IMR-90 (cell line): ENCODE measurements at regions not wholly inside any gene's neighbourhood (a gene's known extent, or its start where the extent isn't known, plus 50 kb on each side); places are given as distances from the start of the nearest gene placed in this dataset.

Source experiments
- ATAC-seq: fragments of 200-7000 bp; cut with Tn5 transposase; 2 replicates; pipeline ENCODE4 v1.9.1; 2020; ENCODE audit warnings: low read depth, mild to moderate bottlenecking, moderate library complexity
- BruUV-seq: library from RNA; stranded (reverse); fragments of 400-500 nt; replicated peaks from 2 replicates; lab custom pipeline; 2021; lab: Mats Ljungman, UMichigan
- CTCF ChIA-PET: fragments of 300-600 bp; formaldehyde crosslinking; extraction: SDS; loops from one replicate; lab custom pipeline; 2021; ENCODE audit warnings: antibody characterized with exemption; lab: Yijun Ruan, JAX
- POLR2A ChIA-PET: fragments of 300-600 bp; sonication (Branson Sonifier 250); formaldehyde crosslinking; loops from one replicate; lab custom pipeline; 2022; ENCODE audit warnings: antibody characterized with exemption; ENCODE audit not compliant: unreplicated experiment; lab: Charles Lee
- DNase-seq: peaks from one replicate; pipeline ENCODE4 v3.0.0; 2013
- H2AFZ ChIP-seq: replicated peaks from 2 replicates; pipeline ENCODE3; 2013; ENCODE audit warnings: low read length, mild to moderate bottlenecking; ENCODE audit not compliant: poor library complexity
- H2AK5ac ChIP-seq: 2 replicates; pipeline ENCODE4 v1.6.1; 2013; ENCODE audit warnings: low read depth, low read length, inconsistent platforms
- H2AK9ac ChIP-seq: replicated peaks from 2 replicates; pipeline ENCODE3; 2013; ENCODE audit warnings: mild to moderate bottlenecking, low read depth, low read length, moderate library complexity; ENCODE audit not compliant: poor library complexity
- H2BK120ac ChIP-seq: 2 replicates; pipeline ENCODE4 v1.6.1; 2013; ENCODE audit warnings: low read depth, low read length, inconsistent platforms
- H2BK15ac ChIP-seq: 3 replicates; pipeline ENCODE4 v1.6.1; 2013; ENCODE audit warnings: low read depth, low read length, inconsistent platforms
- H2BK20ac ChIP-seq: 2 replicates; pipeline ENCODE4 v1.6.1; 2013; ENCODE audit warnings: low read depth, mild to moderate bottlenecking, inconsistent platforms, low read length, moderate library complexity
- H2BK5ac ChIP-seq: 2 replicates; pipeline ENCODE4 v1.6.1; 2013; ENCODE audit warnings: mild to moderate bottlenecking, low read depth, low read length, inconsistent platforms; ENCODE audit not compliant: poor library complexity, severe bottlenecking
- H3K14ac ChIP-seq: replicated peaks from 2 replicates; pipeline ENCODE4 v1.6.1; 2013; ENCODE audit warnings: low read depth, low read length, inconsistent platforms
- H3K18ac ChIP-seq: 2 replicates; pipeline ENCODE4 v1.6.1; 2013; ENCODE audit warnings: low read depth, low read length, control low read depth
- H3K23ac ChIP-seq: 2 replicates; pipeline ENCODE4 v1.6.1; 2013; ENCODE audit warnings: low read depth, low read length, inconsistent platforms
- H3K27ac ChIP-seq: 2 replicates; pipeline ENCODE4 v1.5.1; 2013; ENCODE audit warnings: mild to moderate bottlenecking, control low read depth, low read length; ENCODE audit not compliant: insufficient read depth
- H3K27me3 ChIP-seq: 2 replicates; pipeline ENCODE4 v1.6.1; 2013; ENCODE audit warnings: low read length; ENCODE audit not compliant: control insufficient read depth, insufficient read depth
- H3K36me3 ChIP-seq: 2 replicates; pipeline ENCODE4 v1.6.1; 2013; ENCODE audit warnings: low read length, mixed read lengths; ENCODE audit not compliant: control insufficient read depth, insufficient read depth
- H3K4ac ChIP-seq: 2 replicates; pipeline ENCODE4 v1.6.1; 2013; ENCODE audit warnings: low read depth, low read length, inconsistent platforms
- H3K4me1 ChIP-seq: 2 replicates; pipeline ENCODE4 v1.6.1; 2013; ENCODE audit warnings: low read length, mixed read lengths; ENCODE audit not compliant: control insufficient read depth, insufficient read depth
- H3K4me2 ChIP-seq: 2 replicates; pipeline ENCODE4 v1.6.1; 2013; ENCODE audit warnings: low read depth, mild to moderate bottlenecking, control low read depth, low read length, moderate library complexity
- H3K4me3 ChIP-seq: 2 replicates; pipeline ENCODE4 v1.5.1; 2013; ENCODE audit warnings: low read depth, mild to moderate bottlenecking, control low read depth, low read length, moderate library complexity; ENCODE audit not compliant: insufficient read depth
- H3K56ac ChIP-seq: 2 replicates; pipeline ENCODE4 v1.6.1; 2013; ENCODE audit warnings: low read length, inconsistent platforms; ENCODE audit not compliant: insufficient read depth; ENCODE audit errors: extremely low read depth
- H3K79me1 ChIP-seq, 2 experiments: 2 replicates each; pipeline ENCODE4 v1.6.1; 2013; ENCODE audit warnings: low read length in 2 of 2, inconsistent platforms in 1 of 2, low read depth in 1 of 2
- H3K9ac ChIP-seq: 2 replicates; pipeline ENCODE4 v1.6.1; 2013; ENCODE audit warnings: low read depth, low read length, control low read depth
- H3K9me1 ChIP-seq: 2 replicates; pipeline ENCODE4 v1.6.1; 2013; ENCODE audit warnings: low read length, inconsistent platforms; ENCODE audit not compliant: insufficient read depth
- H3K9me3 ChIP-seq: 2 replicates; pipeline ENCODE4 v1.6.1; 2013; ENCODE audit warnings: low read length; ENCODE audit not compliant: control insufficient read depth, insufficient read depth
- H4K20me1 ChIP-seq: 2 replicates; pipeline ENCODE4 v1.6.1; 2013; ENCODE audit warnings: low read length, inconsistent platforms; ENCODE audit not compliant: insufficient read depth
- H4K5ac ChIP-seq: 2 replicates; pipeline ENCODE4 v1.6.1; 2013; ENCODE audit warnings: mild to moderate bottlenecking, low read depth, low read length, control low read depth
- H4K8ac ChIP-seq, 2 experiments: 2 replicates each; pipeline ENCODE4 v1.6.1; 2013; ENCODE audit warnings: low read depth in 2 of 2, low read length in 2 of 2, control low read depth in 1 of 2, inconsistent platforms in 1 of 2
- H4K91ac ChIP-seq: 2 replicates; pipeline ENCODE4 v1.6.1; 2013; ENCODE audit warnings: low read depth, low read length, inconsistent platforms; ENCODE audit not compliant: insufficient read depth
- CEBPB ChIP-seq: IDR thresholded peaks from 2 replicates; pipeline ENCODE4 v1.6.1; 2012; ENCODE audit warnings: low read depth, low read length, improper control_type of control experiment
- MXI1 ChIP-seq: IDR thresholded peaks from 2 replicates; pipeline ENCODE4 v1.6.1; 2012; ENCODE audit warnings: low read depth, mild to moderate bottlenecking, low read length, moderate library complexity, borderline replicate concordance
- WGBS, 2 experiments: methylation state at CpG; one replicate each; pipeline versions ENCODE4 v1.1.5 to v1.1.7; 2013; ENCODE audit warnings: missing lambda C conversion rate in 2 of 2; ENCODE audit not compliant: insufficient read length in 1 of 2; ENCODE audit errors: extremely low coverage in 2 of 2; 5-methylcytosine and 5-hydroxymethylcytosine counted together
- dilution Hi-C: fragments of 300-500 bp; cut with HindIII; formaldehyde crosslinking; loops from one replicate; pipeline ENCODE4 v1.14.3; 2018; ENCODE audit warnings: low sequenced_read_pairs; ENCODE audit not compliant: unreplicated experiment
- in situ Hi-C: fragments of 300-500 bp; cut with MboI; formaldehyde crosslinking; loops from 3 replicates; pipeline ENCODE4 v1.14.3; 2019; ENCODE audit warnings: low sequenced_read_pairs, inconsistent platforms, mixed read lengths
- intact Hi-C: fragments of 100-400 bp; cut with micrococcal nuclease; formaldehyde crosslinking; loops from 2 replicates; pipeline ENCODE4 v1.10.0; 2022

DNA sequence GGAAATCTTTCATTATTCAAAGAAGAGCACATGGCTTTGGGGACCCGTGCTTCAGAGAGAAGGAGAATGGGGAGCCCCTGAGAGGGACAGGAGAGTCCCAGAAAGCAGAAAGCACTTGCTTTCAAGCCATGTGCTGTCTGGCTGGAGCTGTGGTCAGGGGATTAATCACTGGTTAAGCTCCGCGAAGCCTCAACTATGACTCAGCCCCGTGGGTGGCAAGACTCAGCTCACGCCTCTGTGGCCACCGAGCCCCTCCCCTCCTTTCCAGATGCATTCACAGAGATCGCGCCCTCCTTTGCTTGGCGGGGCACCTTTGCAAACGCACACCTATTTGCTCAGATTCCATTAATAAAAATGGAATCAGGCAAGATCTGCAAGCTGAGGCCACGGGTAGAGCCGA lies 202.9 kb upstream of the TCERG1L start:
- Histone ChIP-seq H2BK120ac (no peak overlapping the region), H3K9ac (no peak overlapping the region), H2AK5ac (no peak overlapping the region), H3K4me2 (no peak overlapping the region), H2BK5ac (no peak overlapping the region), H3K27ac (no peak overlapping the region), H2AK9ac (no peak overlapping the region), H3K18ac (no peak overlapping the region), H3K56ac (no peak overlapping the region), H3K9me3 (peaks cover 56% of the 10 kb centered on the region), H4K8ac (no peak overlapping the region), H3K4ac (no peak overlapping the region), H3K27me3 (no peaks in the 10 kb centered on the region), H3K36me3 (no peaks in the 10 kb centered on the region), H2BK20ac (no peak overlapping the region), H3K9me1 (no peaks in the 10 kb centered on the region), H4K20me1 (no peaks in the 10 kb centered on the region), H4K91ac (no peak overlapping the region), H2BK15ac (no peak overlapping the region), H2AFZ (no peak overlapping the region), H3K79me1 (no peaks in the 10 kb centered on the region), H3K14ac (no peak overlapping the region), H3K23ac (no peak overlapping the region), H4K5ac (no peak overlapping the region), H3K4me3 (no peak overlapping the region), H3K4me1 (no peaks in the 10 kb centered on the region)
- intact Hi-C loops (no loop called here), in situ Hi-C loops (no loop called here), dilution Hi-C loops (no loop called here)
- DNase-seq (no peak), ATAC-seq (no peak)
- TF ChIP-seq MXI1 = no peak
- TF ChIP-seq CEBPB = no peak
- WGBS, 2 experiments = 39% methylated on average over 9 of the region's 12 CpGs; no CpG with 5 or more reads in 1 of the 2 experiments
- ChIA-PET POLR2A (no interaction called here), CTCF (no interaction called here)
- no TSS peak for BruUV-seq
